ENCODE measurements at regions not wholly inside any gene's neighbourhood (a gene's known extent, or its start where the extent isn't known, plus 50 kb on each side); places are given as distances from the start of the nearest gene placed in this dataset.

DNA sequence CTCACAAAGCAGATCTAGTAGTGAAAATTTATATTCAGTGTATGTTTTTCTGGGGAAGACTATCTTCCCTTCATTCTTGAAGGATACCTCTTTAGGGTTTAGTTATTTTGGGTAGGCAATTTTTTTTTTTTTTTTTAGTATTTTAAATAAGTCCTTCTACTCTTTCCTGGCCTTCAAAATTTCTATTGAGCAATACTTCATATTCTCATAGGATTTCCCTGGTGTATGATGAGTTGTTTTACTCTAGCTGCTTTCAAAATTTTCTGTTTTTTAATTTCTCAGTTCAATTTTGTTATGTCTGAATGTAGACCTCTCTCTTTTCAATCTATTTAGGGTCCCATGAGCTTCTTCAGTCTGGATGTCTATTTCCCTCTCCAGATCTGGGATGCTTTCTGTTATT, 74.3 kb upstream of the PLSCR4 start:
- no peaks in the 10 kb centered on the region for H3K9me3 ChIP-seq
- H3K4me3 ChIP-seq, result no peak overlapping the region
- no peaks in the 10 kb centered on the region for H3K27me3 ChIP-seq (replicated peaks in 1 of 7)
- intact Hi-C loops (cut with DNase I; ENCODE audit: low total_unique reads), result loop anchor here (5.0 to 10.0 kb wide), 2 partner anchors 110 to 258 kb away; no protein-coding TSS in a partner anchor
- no peak overlapping the region for H3K27ac ChIP-seq
- H3K4me1 ChIP-seq, result peaks cover 0 to 2% (median 0%) of the 10 kb centered on the region in 6 donors
- no peaks in the 10 kb centered on the region for H3K36me3 ChIP-seq
- TF ChIP-seq POLR2A (IDR thresholded peaks at IDR 0.05) (no peak), POLR2AphosphoS5 (IDR thresholded peaks at IDR 0.05) (no peak)
- TF ChIP-seq, protein P1, sequence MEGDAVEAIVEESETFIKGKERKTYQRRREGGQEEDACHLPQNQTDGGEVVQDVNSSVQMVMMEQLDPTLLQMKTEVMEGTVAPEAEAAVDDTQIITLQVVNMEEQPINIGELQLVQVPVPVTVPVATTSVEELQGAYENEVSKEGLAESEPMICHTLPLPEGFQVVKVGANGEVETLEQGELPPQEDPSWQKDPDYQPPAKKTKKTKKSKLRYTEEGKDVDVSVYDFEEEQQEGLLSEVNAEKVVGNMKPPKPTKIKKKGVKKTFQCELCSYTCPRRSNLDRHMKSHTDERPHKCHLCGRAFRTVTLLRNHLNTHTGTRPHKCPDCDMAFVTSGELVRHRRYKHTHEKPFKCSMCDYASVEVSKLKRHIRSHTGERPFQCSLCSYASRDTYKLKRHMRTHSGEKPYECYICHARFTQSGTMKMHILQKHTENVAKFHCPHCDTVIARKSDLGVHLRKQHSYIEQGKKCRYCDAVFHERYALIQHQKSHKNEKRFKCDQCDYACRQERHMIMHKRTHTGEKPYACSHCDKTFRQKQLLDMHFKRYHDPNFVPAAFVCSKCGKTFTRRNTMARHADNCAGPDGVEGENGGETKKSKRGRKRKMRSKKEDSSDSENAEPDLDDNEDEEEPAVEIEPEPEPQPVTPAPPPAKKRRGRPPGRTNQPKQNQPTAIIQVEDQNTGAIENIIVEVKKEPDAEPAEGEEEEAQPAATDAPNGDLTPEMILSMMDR (IDR thresholded peaks at IDR 0.05 in 8 of 11, conservative IDR thresholded peaks at IDR 0.05 in 3 of 11), result no peak
- DNase-seq, result no peak

DNA sequence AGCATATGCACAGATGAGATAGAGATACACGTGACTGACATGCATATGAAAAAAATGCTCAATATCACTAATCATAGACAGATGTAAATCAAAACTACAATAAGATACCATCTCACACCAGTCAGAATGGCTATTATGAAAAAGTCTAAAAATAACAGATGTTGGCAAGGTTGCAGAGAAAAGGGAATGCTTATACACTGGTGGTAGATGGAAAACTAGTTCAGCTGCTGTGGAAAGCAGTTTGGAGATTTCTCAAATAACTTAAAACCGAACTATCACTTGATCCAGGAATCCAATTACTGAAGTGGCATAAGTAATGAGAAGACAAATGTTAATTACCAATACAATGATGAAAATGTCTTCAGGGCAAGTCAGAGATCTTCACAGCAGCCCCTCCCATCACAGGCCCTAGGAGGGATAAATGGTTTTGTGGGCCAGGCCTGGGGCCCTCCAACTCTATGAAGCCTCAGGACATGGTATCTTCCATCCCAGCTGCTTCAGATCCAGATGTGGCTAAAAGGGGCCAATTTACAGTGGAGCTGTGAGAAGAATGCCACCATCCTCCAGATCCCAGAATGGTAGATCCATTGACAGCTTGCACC, 71.4 kb upstream of the PLSCR4 start:
- H3K4me1 ChIP-seq, result peaks cover 0 to 2% (median 0%) of the 10 kb centered on the region in 6 donors
- DNase-seq, result peak; percentile 44
- TF ChIP-seq POLR2AphosphoS5 (IDR thresholded peaks at IDR 0.05), result no peak
- H3K36me3 ChIP-seq, result no peaks in the 10 kb centered on the region
- no peaks in the 10 kb centered on the region for H3K27me3 ChIP-seq (replicated peaks in 1 of 7)
- H3K27ac ChIP-seq, result no peak overlapping the region
- WGBS, 5 donors, result 72 to 91% (median 79%) methylated on average over 2 of the region's 2 CpGs
- no peak overlapping the region for H3K4me3 ChIP-seq
- intact Hi-C loops (cut with DNase I; ENCODE audit: low total_unique reads), result loop anchor here (10.0 kb wide), 1 partner anchor 108 kb away; no protein-coding TSS in a partner anchor
- no peaks in the 10 kb centered on the region for H3K9me3 ChIP-seq

DNA sequence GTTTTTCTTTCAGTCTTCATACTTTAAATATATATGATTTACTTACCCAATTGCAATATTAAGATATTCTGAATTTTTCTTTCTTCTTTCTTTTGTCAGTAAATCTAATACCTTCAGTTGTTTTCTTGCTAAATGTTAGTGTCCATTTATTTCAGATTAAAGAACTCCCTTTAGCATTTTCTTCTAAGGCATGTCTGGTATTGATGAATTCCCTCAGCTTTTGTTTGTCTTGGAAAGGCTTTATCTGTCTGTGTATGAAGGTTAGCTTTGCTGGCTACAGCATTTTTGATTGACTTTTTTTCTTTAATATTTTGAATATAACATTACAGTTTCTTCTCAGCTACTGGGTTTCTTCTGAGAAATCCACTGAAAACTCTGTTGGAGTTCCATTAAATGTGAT, 64.0 kb upstream of the PLSCR4 start:
- no peak for TF ChIP-seq POLR2A (IDR thresholded peaks at IDR 0.05)
- TF ChIP-seq, protein P1 (IDR thresholded peaks at IDR 0.05 in 8 of 11, conservative IDR thresholded peaks at IDR 0.05 in 3 of 11), result no peak
- TF ChIP-seq POLR2AphosphoS5 (IDR thresholded peaks at IDR 0.05), result no peak
- no peaks in the 10 kb centered on the region for H3K4me1 ChIP-seq
- H3K4me3 ChIP-seq, result no peak overlapping the region
- no peak overlapping the region for H3K27ac ChIP-seq
- H3K36me3 ChIP-seq, result no peaks in the 10 kb centered on the region
- peaks cover 0 to 12% (median 7%) of the 10 kb centered on the region in 8 donors for H3K9me3 ChIP-seq
- intact Hi-C loops (cut with DNase I; ENCODE audit: low total_unique reads), result no loop called here
- DNase-seq, result no peak
- no peaks in the 10 kb centered on the region for H3K27me3 ChIP-seq (replicated peaks in 1 of 7)

DNA sequence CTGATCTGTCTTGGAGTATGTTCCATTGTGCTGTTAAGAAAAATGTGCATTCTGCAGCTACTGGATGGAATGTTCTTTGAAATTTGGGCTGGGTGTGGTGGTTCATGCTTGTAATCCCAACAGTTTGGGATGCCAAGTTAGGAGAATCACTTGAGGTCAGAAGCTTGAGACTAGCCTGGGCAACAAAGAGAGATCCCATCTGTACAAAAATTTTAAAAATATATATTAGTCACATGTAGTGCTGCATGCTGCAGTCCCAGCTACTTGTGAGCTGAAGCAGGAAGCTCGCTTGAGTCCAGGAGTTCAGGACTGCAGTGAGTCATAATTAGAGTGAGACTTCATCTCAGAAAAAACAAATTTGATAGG, 62.8 kb upstream of the PLSCR4 start:
- H3K9me3 ChIP-seq, result peaks cover 0 to 12% (median 7%) of the 10 kb centered on the region in 8 donors
- H3K27me3 ChIP-seq (replicated peaks in 1 of 7), result no peaks in the 10 kb centered on the region
- peaks cover 0 to 6% (median 0%) of the 10 kb centered on the region in 6 donors for H3K4me1 ChIP-seq
- no peaks in the 10 kb centered on the region for H3K36me3 ChIP-seq
- DNase-seq, result no peak
- no peak overlapping the region for H3K27ac ChIP-seq
- H3K4me3 ChIP-seq, result no peak overlapping the region
- TF ChIP-seq, protein P1 (IDR thresholded peaks at IDR 0.05 in 8 of 11, conservative IDR thresholded peaks at IDR 0.05 in 3 of 11), result no peak
- no peak for TF ChIP-seq POLR2A (IDR thresholded peaks at IDR 0.05)
- TF ChIP-seq POLR2AphosphoS5 (IDR thresholded peaks at IDR 0.05), result no peak
- intact Hi-C loops (cut with DNase I; ENCODE audit: low total_unique reads), result no loop called here
- 64 to 89% (median 77%) methylated on average over 1 of the region's 1 CpG for WGBS, 5 donors
